ENCODE measurements at regions not wholly inside any gene's neighbourhood (a gene's known extent, or its start where the extent isn't known, plus 50 kb on each side); places are given as distances from the start of the nearest gene placed in this dataset.

GRCh38 chr13:97110936-97111335, 111.2 kb upstream of the MBNL2 start (continued):
- TF ChIP-seq, protein P1, sequence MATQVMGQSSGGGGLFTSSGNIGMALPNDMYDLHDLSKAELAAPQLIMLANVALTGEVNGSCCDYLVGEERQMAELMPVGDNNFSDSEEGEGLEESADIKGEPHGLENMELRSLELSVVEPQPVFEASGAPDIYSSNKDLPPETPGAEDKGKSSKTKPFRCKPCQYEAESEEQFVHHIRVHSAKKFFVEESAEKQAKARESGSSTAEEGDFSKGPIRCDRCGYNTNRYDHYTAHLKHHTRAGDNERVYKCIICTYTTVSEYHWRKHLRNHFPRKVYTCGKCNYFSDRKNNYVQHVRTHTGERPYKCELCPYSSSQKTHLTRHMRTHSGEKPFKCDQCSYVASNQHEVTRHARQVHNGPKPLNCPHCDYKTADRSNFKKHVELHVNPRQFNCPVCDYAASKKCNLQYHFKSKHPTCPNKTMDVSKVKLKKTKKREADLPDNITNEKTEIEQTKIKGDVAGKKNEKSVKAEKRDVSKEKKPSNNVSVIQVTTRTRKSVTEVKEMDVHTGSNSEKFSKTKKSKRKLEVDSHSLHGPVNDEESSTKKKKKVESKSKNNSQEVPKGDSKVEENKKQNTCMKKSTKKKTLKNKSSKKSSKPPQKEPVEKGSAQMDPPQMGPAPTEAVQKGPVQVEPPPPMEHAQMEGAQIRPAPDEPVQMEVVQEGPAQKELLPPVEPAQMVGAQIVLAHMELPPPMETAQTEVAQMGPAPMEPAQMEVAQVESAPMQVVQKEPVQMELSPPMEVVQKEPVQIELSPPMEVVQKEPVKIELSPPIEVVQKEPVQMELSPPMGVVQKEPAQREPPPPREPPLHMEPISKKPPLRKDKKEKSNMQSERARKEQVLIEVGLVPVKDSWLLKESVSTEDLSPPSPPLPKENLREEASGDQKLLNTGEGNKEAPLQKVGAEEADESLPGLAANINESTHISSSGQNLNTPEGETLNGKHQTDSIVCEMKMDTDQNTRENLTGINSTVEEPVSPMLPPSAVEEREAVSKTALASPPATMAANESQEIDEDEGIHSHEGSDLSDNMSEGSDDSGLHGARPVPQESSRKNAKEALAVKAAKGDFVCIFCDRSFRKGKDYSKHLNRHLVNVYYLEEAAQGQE (IDR thresholded peaks at IDR 0.05; ENCODE audit: low read depth): no peak
- TF ChIP-seq FOSL1 (IDR thresholded peaks at IDR 0.05; ENCODE audit: low read depth) (no peak), SIN3A (IDR thresholded peaks at IDR 0.05; ENCODE audit: low read depth) (no peak), ZFX (IDR thresholded peaks at IDR 0.05) (no peak), ELF1 (IDR thresholded peaks at IDR 0.05; ENCODE audit: borderline replicate concordance, low read depth) (no peak), POLR2A (IDR thresholded peaks at IDR 0.05; ENCODE audit: borderline replicate concordance, extremely low read depth, insufficient read depth, insufficient read length) (no peak)

- ChIA-PET RAD21 (ENCODE audit: low non-redundant PET in 1 of 2, low total read pairs in 2 of 2, uncharacterized antibody in 2 of 2, unreplicated experiment in 2 of 2) (interaction anchor here in 1 of 2 experiments (0.6 kb wide), 1 partner anchor 397 kb away, joined by 3 read pairs; no protein-coding TSS in a partner anchor), POLR2A (interaction anchor here (1.1 to 1.4 kb wide), 2 partner anchors 110 to 143 kb away, joined by 3 read pairs; partner anchors contain the start of gene MBNL2), CTCF (interaction anchor here (1.1 to 2.1 kb wide), 4 partner anchors 30 to 247 kb away, joined by 3 to 21 read pairs (median 5); partner anchors contain the start of gene MBNL2)
- Histone ChIP-seq H3K9ac (ENCODE audit: low read length) (no peak overlapping the region), H3K27ac (ENCODE audit: low read depth, low read length) (no peak overlapping the region), H3K36me3 (ENCODE audit: control insufficient read depth in 1 of 2, insufficient read depth in 2 of 2, low read length in 2 of 2) (no peaks in the 10 kb centered on the region), H3K27me3 (ENCODE audit: insufficient read depth, low read length) (no peaks in the 10 kb centered on the region), H3K9me2 (ENCODE audit: insufficient read depth) (no peaks in the 10 kb centered on the region), H2AFZ (ENCODE audit: low read depth, low read length, poor library complexity, severe bottlenecking) (no peak overlapping the region), H3K4me3 (replicated peaks in 1 of 2; ENCODE audit: low read depth in 1 of 2, low read length in 2 of 2) (no peak overlapping the region), H3K4me1 (ENCODE audit: control insufficient read depth in 1 of 2, insufficient read depth in 2 of 2, low read length in 2 of 2) (peaks cover 30 to 37% of the 10 kb centered on the region in 2 experiments), H3K4me2 (ENCODE audit: low read length) (no peak overlapping the region), H3K9me3 (ENCODE audit: control insufficient read depth in 1 of 2, insufficient read depth in 1 of 2, low read depth in 1 of 2, low read length in 2 of 2) (no peaks in the 10 kb centered on the region), H4K20me1 (ENCODE audit: insufficient read depth) (no peaks in the 10 kb centered on the region), H3K79me2 (ENCODE audit: insufficient read depth, low read length) (no peaks in the 10 kb centered on the region)
- ATAC-seq (no peak), DNase-seq (ENCODE audit: low read depth, low spot score) (no peak)
- BruUV-seq (replicated peaks): no TSS peak
- intact Hi-C loops (cut with micrococcal nuclease): loop anchor here (2.0 kb wide), 1 partner anchor 461 kb away; no protein-coding TSS in a partner anchor
- TF ChIP-seq ZNF274 (IDR thresholded peaks at IDR 0.05; ENCODE audit: low read depth, low read length): no peak
- TF ChIP-seq EGR1 (IDR thresholded peaks at IDR 0.05; ENCODE audit: low read depth): no peak
- no peak for TF ChIP-seq EZH2phosphoT487 (IDR thresholded peaks at IDR 0.05; ENCODE audit: borderline replicate concordance)
- no peak for TF ChIP-seq RAD21 (IDR thresholded peaks at IDR 0.05; ENCODE audit: low read depth)
- no peak for TF ChIP-seq JUND (IDR thresholded peaks at IDR 0.05)
- TF ChIP-seq CEBPB (IDR thresholded peaks at IDR 0.05; ENCODE audit: low read depth): no peak
- TF ChIP-seq EZH2 (IDR thresholded peaks at IDR 0.05): no peak
- no peak for TF ChIP-seq SIN3A (IDR thresholded peaks at IDR 0.05; ENCODE audit: low read depth)
- no peak for TF ChIP-seq ATF3 (IDR thresholded peaks at IDR 0.05)
- TF ChIP-seq ZBTB33 (IDR thresholded peaks at IDR 0.05; ENCODE audit: extremely low read depth, insufficient replicate concordance, low read length): no peak
- TF ChIP-seq ZFX (IDR thresholded peaks at IDR 0.05): no peak
- TF ChIP-seq ELF1 (IDR thresholded peaks at IDR 0.05; ENCODE audit: borderline replicate concordance, low read depth): no peak
- TF ChIP-seq YY1 (IDR thresholded peaks at IDR 0.05; ENCODE audit: extremely low read depth, insufficient replicate concordance, low read depth, low read length): no peak
- TF ChIP-seq, protein P1 (IDR thresholded peaks at IDR 0.05; ENCODE audit: low read depth): no peak
Observed at GRCh38 chr13:97111756-97112155, 110.4 kb upstream of the MBNL2 start.
